Endodermal cell (in vitro differentiated cells): ENCODE measurements at regions not wholly inside any gene's neighbourhood (a gene's known extent, or its start where the extent isn't known, plus 50 kb on each side); places are given as distances from the start of the nearest gene placed in this dataset.

Experiments used
- DNase-seq: peaks from one replicate; pipeline ENCODE4 v3.0.0-alpha.2; 2017
- H3K27ac ChIP-seq: 2 replicates; pipeline ENCODE4 v1.5.1; 2013; ENCODE audit warnings: mild to moderate bottlenecking, low read depth, low read length, moderate library complexity
- H3K27me3 ChIP-seq: 2 replicates; pipeline ENCODE4 v1.6.1; 2013; ENCODE audit warnings: mild to moderate bottlenecking, low read length, moderate library complexity; ENCODE audit not compliant: insufficient read depth, control insufficient read depth, poor library complexity, severe bottlenecking
- H3K36me3 ChIP-seq: 2 replicates; pipeline ENCODE4 v1.7.0; 2013; ENCODE audit warnings: mild to moderate bottlenecking, low read length, moderate library complexity; ENCODE audit not compliant: control insufficient read depth, insufficient read depth
- H3K4me1 ChIP-seq: one replicate; pipeline ENCODE4 v1.7.0; 2013; ENCODE audit warnings: low read length; ENCODE audit not compliant: control insufficient read depth, insufficient read depth
- H3K4me3 ChIP-seq: 2 replicates; pipeline ENCODE4 v1.5.1; 2013; ENCODE audit warnings: mild to moderate bottlenecking, low read length, moderate library complexity
- H3K9ac ChIP-seq: 2 replicates; pipeline ENCODE4 v1.6.1; 2013; ENCODE audit warnings: mild to moderate bottlenecking, low read length, moderate library complexity; ENCODE audit not compliant: poor library complexity, severe bottlenecking; ENCODE audit errors: extremely low read depth
- H3K9me3 ChIP-seq: 2 replicates; pipeline ENCODE4 v1.6.1; 2013; ENCODE audit warnings: mild to moderate bottlenecking, low read length, moderate library complexity; ENCODE audit not compliant: control insufficient read depth
- H3K27ac Mint-ChIP-seq: 2 replicates; pipeline ENCODE4 v1.8.0; 2020; ENCODE audit warnings: mixed read lengths
- H3K27me3 Mint-ChIP-seq: 2 replicates; pipeline ENCODE4 v1.8.0; 2021; ENCODE audit warnings: mild to moderate bottlenecking, mixed read lengths; ENCODE audit not compliant: insufficient read depth
- H3K36me3 Mint-ChIP-seq: 2 replicates; pipeline ENCODE4 v1.8.0; 2020; ENCODE audit warnings: low read depth, mixed read lengths
- H3K4me1 Mint-ChIP-seq: 2 replicates; pipeline ENCODE4 v1.8.0; 2020; ENCODE audit warnings: mixed read lengths
- H3K4me3 Mint-ChIP-seq: 2 replicates; pipeline ENCODE4 v1.8.0; 2020; ENCODE audit warnings: mild to moderate bottlenecking, moderate library complexity, mixed read lengths
- H3K9me3 Mint-ChIP-seq: 2 replicates; pipeline ENCODE4 v1.8.0; 2020; ENCODE audit warnings: mild to moderate bottlenecking, mixed read lengths
- WGBS, 2 experiments: methylation state at CpG; one replicate each; pipeline versions ENCODE4 v1.1.5 to v1.1.7; 2013; ENCODE audit warnings: missing lambda C conversion rate in 2 of 2, mixed read lengths in 1 of 2; ENCODE audit not compliant: insufficient coverage in 1 of 2, insufficient read length in 1 of 2; 5-methylcytosine and 5-hydroxymethylcytosine counted together
- TF ChIP-seq, protein P1 (sequence below): fragments of 200-600 bp; sonication (generic); conservative IDR thresholded peaks from 2 replicates; pipeline ENCODE4 v1.5.0; 2021; ENCODE audit warnings: antibody characterized with exemption, mild to moderate bottlenecking

DNA sequence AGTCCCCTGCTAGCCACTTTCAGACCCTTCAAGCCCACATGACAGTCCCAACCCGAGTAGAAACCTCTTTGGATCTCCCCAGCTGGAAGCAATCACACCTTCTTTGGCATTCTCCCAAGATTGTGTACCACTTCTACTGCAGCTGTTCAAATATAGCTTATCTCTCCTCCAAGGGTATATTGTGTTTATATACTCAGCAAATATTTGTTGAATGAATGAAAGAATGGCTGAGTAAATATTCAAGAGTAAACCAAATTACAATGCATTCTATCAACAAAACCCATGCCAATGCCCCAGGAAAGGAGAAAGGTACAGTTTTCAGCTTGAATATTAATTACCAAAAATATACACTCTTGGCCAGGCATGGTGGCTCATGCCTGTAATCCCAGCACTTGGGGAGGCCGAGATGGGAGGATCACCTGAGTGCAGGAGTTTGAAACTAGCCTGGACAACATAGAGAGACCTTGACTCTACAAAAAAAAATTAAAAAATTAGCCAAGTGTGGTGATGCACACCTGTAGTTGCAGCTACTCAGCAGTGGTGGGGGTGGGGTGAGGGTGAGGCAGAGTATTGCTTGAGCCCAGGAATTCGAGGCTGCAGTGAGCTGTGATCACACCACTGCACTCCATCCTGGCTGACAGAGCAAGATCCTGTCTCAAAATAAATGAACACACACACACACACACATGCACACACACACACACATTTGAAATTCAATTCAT, 68.5 kb downstream of the NIBAN1 start:
- Histone ChIP-seq H3K9ac (peak overlapping the region; percentile 60), H3K4me3 (no peak overlapping the region), H3K27ac (peak overlapping the region; percentile 9), H3K27me3 (no peaks in the 10 kb centered on the region), H3K36me3 (no peaks in the 10 kb centered on the region), H3K4me1 (peaks cover 10% of the 10 kb centered on the region), H3K9me3 (no peaks in the 10 kb centered on the region)
- TF ChIP-seq, protein P1, sequence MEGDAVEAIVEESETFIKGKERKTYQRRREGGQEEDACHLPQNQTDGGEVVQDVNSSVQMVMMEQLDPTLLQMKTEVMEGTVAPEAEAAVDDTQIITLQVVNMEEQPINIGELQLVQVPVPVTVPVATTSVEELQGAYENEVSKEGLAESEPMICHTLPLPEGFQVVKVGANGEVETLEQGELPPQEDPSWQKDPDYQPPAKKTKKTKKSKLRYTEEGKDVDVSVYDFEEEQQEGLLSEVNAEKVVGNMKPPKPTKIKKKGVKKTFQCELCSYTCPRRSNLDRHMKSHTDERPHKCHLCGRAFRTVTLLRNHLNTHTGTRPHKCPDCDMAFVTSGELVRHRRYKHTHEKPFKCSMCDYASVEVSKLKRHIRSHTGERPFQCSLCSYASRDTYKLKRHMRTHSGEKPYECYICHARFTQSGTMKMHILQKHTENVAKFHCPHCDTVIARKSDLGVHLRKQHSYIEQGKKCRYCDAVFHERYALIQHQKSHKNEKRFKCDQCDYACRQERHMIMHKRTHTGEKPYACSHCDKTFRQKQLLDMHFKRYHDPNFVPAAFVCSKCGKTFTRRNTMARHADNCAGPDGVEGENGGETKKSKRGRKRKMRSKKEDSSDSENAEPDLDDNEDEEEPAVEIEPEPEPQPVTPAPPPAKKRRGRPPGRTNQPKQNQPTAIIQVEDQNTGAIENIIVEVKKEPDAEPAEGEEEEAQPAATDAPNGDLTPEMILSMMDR, result no peak
- no peaks in the 10 kb centered on the region for H3K27me3 Mint-ChIP-seq
- H3K4me1 Mint-ChIP-seq, result peaks cover 38% of the 10 kb centered on the region
- DNase-seq, result peak; percentile 67
- H3K36me3 Mint-ChIP-seq, result no peaks in the 10 kb centered on the region
- H3K4me3 Mint-ChIP-seq, result no peak overlapping the region
- peaks cover 9% of the 10 kb centered on the region for H3K9me3 Mint-ChIP-seq
- WGBS, 2 experiments, result 43 to 53% methylated on average over 2 to 3 of the region's 3 CpGs
- peak overlapping the region; percentile 67 for H3K27ac Mint-ChIP-seq

DNA sequence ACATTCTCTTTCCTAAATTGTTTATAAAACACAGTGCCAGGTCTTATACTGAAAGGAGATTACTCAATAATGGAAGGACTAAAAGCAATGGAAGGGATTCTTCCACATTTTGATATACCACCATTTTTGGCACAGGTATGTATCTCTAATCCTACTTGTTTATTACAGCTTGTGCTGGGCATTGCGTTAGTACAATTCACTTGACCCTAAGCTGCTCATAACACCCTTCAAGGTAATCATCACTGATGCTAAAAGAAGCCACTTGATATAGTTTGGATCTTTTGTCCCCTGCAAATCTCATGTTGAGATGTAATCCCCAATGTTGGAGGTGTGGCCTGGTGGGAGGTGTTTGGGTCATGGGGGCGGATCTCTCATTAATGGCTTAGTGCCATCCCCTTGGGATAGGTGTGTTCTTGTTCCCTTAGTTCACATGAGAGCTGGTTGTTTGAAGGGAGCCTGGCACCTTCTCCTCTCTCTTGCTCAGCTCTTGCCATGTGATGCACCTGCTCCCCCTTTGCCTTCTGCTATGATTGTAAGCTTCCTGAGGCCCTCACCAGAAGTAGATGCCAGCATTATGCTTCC, 71.1 kb downstream of the NIBAN1 start:
- H3K27ac ChIP-seq, result no peak overlapping the region
- no peaks in the 10 kb centered on the region for H3K27me3 ChIP-seq
- no peaks in the 10 kb centered on the region for H3K27me3 Mint-ChIP-seq
- 95 to 100% methylated on average over 1 to 2 of the region's 2 CpGs for WGBS, 2 experiments
- no peak overlapping the region for H3K27ac Mint-ChIP-seq
- DNase-seq, result no peak
- H3K9me3 Mint-ChIP-seq, result peaks cover 8% of the 10 kb centered on the region
- no peak overlapping the region for H3K4me3 Mint-ChIP-seq
- H3K9ac ChIP-seq, result no peak overlapping the region
- H3K9me3 ChIP-seq, result no peaks in the 10 kb centered on the region
- peaks cover 32% of the 10 kb centered on the region for H3K4me1 Mint-ChIP-seq
- no peaks in the 10 kb centered on the region for H3K36me3 ChIP-seq
- H3K4me3 ChIP-seq, result no peak overlapping the region
- H3K36me3 Mint-ChIP-seq, result no peaks in the 10 kb centered on the region
- H3K4me1 ChIP-seq, result peaks cover 10% of the 10 kb centered on the region
- TF ChIP-seq, protein P1, result no peak

DNA sequence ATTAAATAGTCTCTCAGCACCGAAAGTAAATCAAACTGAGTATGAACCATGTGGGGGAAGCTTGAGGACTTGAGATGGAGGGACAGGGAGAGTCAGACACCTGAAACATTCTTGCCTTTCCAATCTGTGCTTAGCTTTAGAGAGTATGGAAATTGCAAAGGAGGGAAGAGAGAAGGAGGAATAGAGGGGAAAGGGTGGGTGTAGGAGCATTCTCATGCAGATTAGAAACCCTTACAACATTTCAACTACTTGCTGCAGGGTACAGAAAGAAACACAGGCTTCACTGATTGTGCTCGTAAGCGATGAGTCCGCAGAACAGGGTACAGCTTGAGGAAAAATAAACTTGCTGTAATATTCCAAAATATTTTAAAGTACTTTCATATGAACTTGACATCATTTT, 73.8 kb downstream of the NIBAN1 start:
- Mint-ChIP-seq H3K27ac (no peak overlapping the region), H3K36me3 (no peaks in the 10 kb centered on the region), H3K9me3 (peaks cover 7% of the 10 kb centered on the region), H3K4me1 (peaks cover 23% of the 10 kb centered on the region), H3K27me3 (no peaks in the 10 kb centered on the region), H3K4me3 (no peak overlapping the region)
- 58 to 84% methylated on average over 2 to 4 of the region's 4 CpGs for WGBS, 2 experiments
- Histone ChIP-seq H3K9ac (no peak overlapping the region), H3K27me3 (no peaks in the 10 kb centered on the region), H3K4me3 (no peak overlapping the region), H3K36me3 (no peaks in the 10 kb centered on the region), H3K9me3 (no peaks in the 10 kb centered on the region), H3K4me1 (peaks cover 3% of the 10 kb centered on the region), H3K27ac (no peak overlapping the region)
- TF ChIP-seq, protein P1, result no peak
- DNase-seq, result no peak
